ENCODE measurements at regions not wholly inside any gene's neighbourhood (a gene's known extent, or its start where the extent isn't known, plus 50 kb on each side); places are given as distances from the start of the nearest gene placed in this dataset.

- no peak for DNase-seq (ENCODE audit: low spot score)
Measured at GRCh38 chr5:142378737-142379634, 54.2 kb upstream of the SPRY4 start.

GRCh38 chr5:142375944-142376411, 51.2 kb upstream of the SPRY4 start:
- no peak for DNase-seq (ENCODE audit: low spot score)
